ENCODE measurements at regions not wholly inside any gene's neighbourhood (a gene's known extent, or its start where the extent isn't known, plus 50 kb on each side); places are given as distances from the start of the nearest gene placed in this dataset.
"Not testable (repeated sequence)": the region's sequence is repeated elsewhere in the genome, so short reads cannot be mapped to it uniquely, and the experiment has no call there.

- Histone ChIP-seq H3K36me3 (replicated peaks in 1 of 2) (no peaks in the 10 kb centered on the region), H3K4me3 (no peak overlapping the region), H3K27me3 (no peaks in the 10 kb centered on the region), H3K4me1 (replicated peaks in 1 of 2) (no peaks in the 10 kb centered on the region), H3K27ac (no peak overlapping the region), H3K9me3 (replicated peaks in 1 of 3) (peaks cover 0 to 4% (median 0%) of the 10 kb centered on the region in 3 donors)
- 75 to 82% (median 81%) methylated on average over 3 of the region's 3 CpGs for WGBS, 4 donors
- DNase-seq = no peak
- intact Hi-C loops (cut with DNase I) = no loop called here
- TF ChIP-seq CTCF (IDR thresholded peaks at IDR 0.05) (no peak), POLR2A (IDR thresholded peaks at IDR 0.05) (no peak)
These were observed 133.7 kb upstream of the TBX18 start for GRCh38 chr6:84897988-84898594.

- intact Hi-C loops (cut with DNase I) = no loop called here
- Histone ChIP-seq H3K36me3 (replicated peaks in 1 of 2) (no peaks in the 10 kb centered on the region), H3K4me3 (no peak overlapping the region), H3K9me3 (replicated peaks in 1 of 3) (peaks cover 0 to 5% (median 0%) of the 10 kb centered on the region in 3 donors), H3K27ac (no peak overlapping the region), H3K4me1 (replicated peaks in 1 of 2) (no peaks in the 10 kb centered on the region), H3K27me3 (no peaks in the 10 kb centered on the region)
- no peak for DNase-seq
- TF ChIP-seq POLR2A (IDR thresholded peaks at IDR 0.05) (no peak), CTCF (IDR thresholded peaks at IDR 0.05) (no peak)
- WGBS, 4 donors = 66 to 80% (median 69%) methylated on average over 1 of the region's 1 CpG
These were observed 132.6 kb upstream of the TBX18 start for GRCh38 chr6:84897011-84897410.

GRCh38 chr6:84892671-84893070 is 128.3 kb upstream of the TBX18 start:
- Histone ChIP-seq H3K36me3 (replicated peaks in 1 of 2) (no peaks in the 10 kb centered on the region), H3K4me1 (replicated peaks in 1 of 2) (no peaks in the 10 kb centered on the region), H3K27me3 (no peaks in the 10 kb centered on the region), H3K27ac (no peak overlapping the region), H3K4me3 (no peak overlapping the region), H3K9me3 (replicated peaks in 1 of 3) (peaks cover 0 to 5% (median 0%) of the 10 kb centered on the region in 3 donors)
- 53 to 77% (median 69%) methylated on average over 1 of the region's 1 CpG for WGBS, 4 donors
- TF ChIP-seq POLR2A (IDR thresholded peaks at IDR 0.05) (no peak), CTCF (IDR thresholded peaks at IDR 0.05) (no peak)
- DNase-seq = no peak
- intact Hi-C loops (cut with DNase I) = no loop called here

- intact Hi-C loops (cut with DNase I) = no loop called here
- TF ChIP-seq CTCF (IDR thresholded peaks at IDR 0.05) = no peak
- TF ChIP-seq POLR2A (IDR thresholded peaks at IDR 0.05) = no peak
- DNase-seq = no peak
- no peak overlapping the region for H3K27ac ChIP-seq
- no peaks in the 10 kb centered on the region for H3K36me3 ChIP-seq (replicated peaks in 1 of 2)
- H3K4me1 ChIP-seq (replicated peaks in 1 of 2) = no peaks in the 10 kb centered on the region
- no peak overlapping the region for H3K4me3 ChIP-seq
- no peaks in the 10 kb centered on the region for H3K9me3 ChIP-seq (replicated peaks in 1 of 3)
- H3K27me3 ChIP-seq = no peaks in the 10 kb centered on the region
- WGBS, 4 donors = 73 to 82% (median 77%) methylated on average over 10 of the region's 10 CpGs
These were observed 118.7 kb upstream of the TBX18 start for GRCh38 chr6:84882768-84883766.

GRCh38 chr6:84879385-84879784 is 115.0 kb upstream of the TBX18 start:
- intact Hi-C loops (cut with DNase I); H3K9me3 ChIP-seq (replicated peaks in 1 of 3); H3K4me1 ChIP-seq (replicated peaks in 1 of 2); H3K36me3 ChIP-seq (replicated peaks in 1 of 2); DNase-seq; H3K27me3 ChIP-seq; H3K27ac ChIP-seq; H3K4me3 ChIP-seq: not testable (repeated sequence)
